ENCODE measurements at regions not wholly inside any gene's neighbourhood (a gene's known extent, or its start where the extent isn't known, plus 50 kb on each side); places are given as distances from the start of the nearest gene placed in this dataset.

- TF ChIP-seq POU2F2 (IDR thresholded peaks at IDR 0.05; ENCODE audit: borderline replicate concordance, low read depth, low read length) (no peak), HCFC1 (IDR thresholded peaks at IDR 0.05; ENCODE audit: low read length) (no peak), POLR2A (IDR thresholded peaks at IDR 0.05; ENCODE audit: low read depth, low read length) (no peak), MAX (IDR thresholded peaks at IDR 0.05; ENCODE audit: low read depth, low read length) (no peak)
Measured at GRCh38 chr22:44403166-44403565, 90.4 kb upstream of the SHISAL1 start (continued).

- Histone ChIP-seq H3K4me2 (ENCODE audit: control insufficient read depth, insufficient read depth) (no peak overlapping the region), H3K9ac (ENCODE audit: control insufficient read depth, insufficient read depth, low read length) (no peak overlapping the region), H3K4me3 (no peak overlapping the region), H3K9me3 (replicated peaks; ENCODE audit: control insufficient read depth, insufficient read depth, low read length) (no peaks in the 10 kb centered on the region), H3K79me2 (ENCODE audit: control insufficient read depth, insufficient read depth, low read length) (no peaks in the 10 kb centered on the region), H3K4me1 (ENCODE audit: control insufficient read depth, insufficient read depth, low read length) (no peaks in the 10 kb centered on the region), H3K27me3 (replicated peaks in 1 of 2; ENCODE audit: control insufficient read depth in 2 of 2, insufficient read depth in 2 of 2, low read length in 1 of 2) (no peaks in the 10 kb centered on the region; a peak in 2 of 4 replicates), H4K20me1 (ENCODE audit: control insufficient read depth, insufficient read depth) (no peaks in the 10 kb centered on the region), H2AFZ (ENCODE audit: control insufficient read depth, low read depth, low read length) (no peak overlapping the region), H3K36me3 (ENCODE audit: control insufficient read depth in 2 of 2, insufficient read depth in 2 of 2, low read length in 1 of 2) (no peaks in the 10 kb centered on the region), H3K27ac (ENCODE audit: control insufficient read depth, insufficient read depth) (no peak overlapping the region)
- intact Hi-C loops (cut with micrococcal nuclease; ENCODE audit: unreplicated experiment) (no loop called here), in situ Hi-C loops (cut with MboI) (no loop called here)
- ATAC-seq = no peak
- TF ChIP-seq BCL11A (IDR thresholded peaks at IDR 0.05; ENCODE audit: low read depth, low read length) (no peak), SIX5 (IDR thresholded peaks at IDR 0.05; ENCODE audit: low read depth, low read length, severe bottlenecking) (no peak), CTCF (IDR thresholded peaks at IDR 0.05 in 2 of 3, conservative IDR thresholded peaks at IDR 0.05 in 1 of 3; ENCODE audit: control insufficient read depth in 2 of 3, extremely low read depth in 1 of 3, insufficient read depth in 1 of 3, low read depth in 3 of 3, low read length in 3 of 3) (no peak), FOXM1 (IDR thresholded peaks at IDR 0.05; ENCODE audit: low read depth, low read length) (no peak), ZNF274 (IDR thresholded peaks at IDR 0.05; ENCODE audit: insufficient read depth, insufficient read length) (no peak), JUND (IDR thresholded peaks at IDR 0.05; ENCODE audit: low read depth, low read length) (no peak), ZNF24 (IDR thresholded peaks at IDR 0.05) (no peak), ZNF217 (IDR thresholded peaks at IDR 0.05) (no peak), MEF2A (IDR thresholded peaks at IDR 0.05; ENCODE audit: insufficient read depth, low read depth, low read length) (no peak), ZBED1 (IDR thresholded peaks at IDR 0.05; ENCODE audit: borderline replicate concordance) (no peak), CEBPZ (IDR thresholded peaks at IDR 0.05; ENCODE audit: low read depth, low read length) (no peak), JUNB (IDR thresholded peaks at IDR 0.05) (no peak), TCF7 (IDR thresholded peaks at IDR 0.05; ENCODE audit: borderline replicate concordance) (no peak), GATAD2B (conservative IDR thresholded peaks at IDR 0.05; ENCODE audit: low read depth) (no peak), BRCA1 (IDR thresholded peaks at IDR 0.05; ENCODE audit: low read depth, low read length) (no peak)
- ChIA-PET RAD21 (ENCODE audit: unreplicated experiment) (no interaction called here), POLR2A (no interaction called here), CTCF (no interaction called here), SMC1A (ENCODE audit: uncharacterized antibody, unreplicated experiment) (no interaction called here)
- no TSS peak for BruUV-seq (replicated peaks)
- DNase-seq (ENCODE audit: low read depth, low spot score) = no peak
- WGBS (ENCODE audit: insufficient coverage, insufficient replicate concordance, low lambda C conversion rate, missing lambda C conversion rate) = 31% methylated on average over 10 of the region's 10 CpGs
- FAIRE-seq = no peak
Measured at GRCh38 chr22:44402196-44403111, 89.7 kb upstream of the SHISAL1 start.

All from GM12878 (cell line).